Dermis microvascular lymphatic vessel endothelial cell (primary cell): ENCODE measurements at regions not wholly inside any gene's neighbourhood (a gene's known extent, or its start where the extent isn't known, plus 50 kb on each side); places are given as distances from the start of the nearest gene placed in this dataset.
"Not testable (repeated sequence)": the region's sequence is repeated elsewhere in the genome, so short reads cannot be mapped to it uniquely, and the experiment has no call there.

Source experiments
- DNase-seq, 2 donors: peaks; one replicate each; pipeline versions ENCODE4 v3.0.0 to v3.0.0-alpha.2; 2010; ENCODE audit warnings: low read depth in 2 of 2

GRCh38 chr14:97028382-97028781 lies 231.2 kb downstream of the VRK1 start:
- no peak for DNase-seq

- no peak for DNase-seq
These were observed 232.6 kb downstream of the VRK1 start for GRCh38 chr14:97029800-97030199.

GRCh38 chr14:97031530-97031929 lies 234.3 kb downstream of the VRK1 start:
- DNase-seq: no peak

- no peak for DNase-seq
These were observed 236.4 kb downstream of the VRK1 start for GRCh38 chr14:97033556-97034081.

- no peak for DNase-seq
These were observed 239.1 kb downstream of the VRK1 start for GRCh38 chr14:97036086-97036852.

- DNase-seq: no peak
These were observed 242.7 kb downstream of the VRK1 start for GRCh38 chr14:97039717-97040363.

- DNase-seq: no peak
These were observed 249.8 kb downstream of the VRK1 start for GRCh38 chr14:97046967-97047366.

GRCh38 chr14:97052001-97052400 lies 254.8 kb downstream of the VRK1 start:
- no peak for DNase-seq

GRCh38 chr14:97053941-97054340 lies 256.8 kb downstream of the VRK1 start:
- no peak for DNase-seq

GRCh38 chr14:97055355-97055754 lies 258.2 kb downstream of the VRK1 start:
- DNase-seq: no peak

GRCh38 chr14:97056086-97056485 lies 258.9 kb downstream of the VRK1 start:
- no peak for DNase-seq

- DNase-seq: no peak
These were observed 260.3 kb downstream of the VRK1 start for GRCh38 chr14:97057238-97058073.

- DNase-seq: no peak
These were observed 260.9 kb downstream of the VRK1 start for GRCh38 chr14:97058074-97058467.

GRCh38 chr14:97058589-97058988 lies 261.4 kb downstream of the VRK1 start:
- DNase-seq: no peak

GRCh38 chr14:97061198-97061597 lies 264.0 kb downstream of the VRK1 start:
- DNase-seq: no peak

- DNase-seq: no peak
These were observed 264.5 kb downstream of the VRK1 start for GRCh38 chr14:97061714-97062113.

GRCh38 chr14:97065305-97066067 lies 268.3 kb downstream of the VRK1 start:
- no peak for DNase-seq

GRCh38 chr14:97066068-97066899 lies 269.1 kb downstream of the VRK1 start:
- no peak for DNase-seq

- DNase-seq: not testable (repeated sequence)
These were observed 271.1 kb downstream of the VRK1 start for GRCh38 chr14:97068293-97068692.

- DNase-seq: no peak
These were observed 273.1 kb downstream of the VRK1 start for GRCh38 chr14:97070259-97070658.
